Kidney (tissue), 13 donors: ENCODE measurements at regions not wholly inside any gene's neighbourhood (a gene's known extent, or its start where the extent isn't known, plus 50 kb on each side); places are given as distances from the start of the nearest gene placed in this dataset.

Source experiments
- DNase-seq, 5 donors: peaks; one replicate each; pipeline ENCODE4 v3.0.0-alpha.2; 2013 to 2020
- FAIRE-seq: peaks from 2 replicates; lab custom pipeline; 2012; peaks lifted over from hg19 to GRCh38; lab: Jason Lieb, UNC
- H3K27ac ChIP-seq, 2 donors: one replicate each; pipeline ENCODE4 v1.7.0; 2013; ENCODE audit warnings: low read depth in 2 of 2, low read length in 2 of 2, inconsistent platforms in 1 of 2
- H3K27me3 ChIP-seq: one replicate; pipeline ENCODE4 v1.7.1; 2013; ENCODE audit warnings: low read length, inconsistent platforms; ENCODE audit not compliant: control insufficient read depth, insufficient read depth
- H3K36me3 ChIP-seq, 3 donors: one replicate each; pipeline versions ENCODE4 v1.7.0 to v1.7.1; 2013; ENCODE audit warnings: low read length in 3 of 3, control low read depth in 1 of 3, inconsistent platforms in 1 of 3; ENCODE audit not compliant: insufficient read depth in 3 of 3, control insufficient read depth in 2 of 3
- H3K4me1 ChIP-seq, 3 donors: one replicate each; pipeline versions ENCODE4 v1.7.0 to v1.7.1; 2013; ENCODE audit warnings: low read length in 3 of 3, inconsistent platforms in 1 of 3, low read depth in 1 of 3; ENCODE audit not compliant: control insufficient read depth in 2 of 3, insufficient read depth in 2 of 3
- H3K4me3 ChIP-seq, 3 donors: one replicate each; pipeline versions ENCODE4 v1.7.0 to v1.8.1; 2013; ENCODE audit warnings: low read length in 3 of 3, control low read depth in 1 of 3, inconsistent platforms in 1 of 3
- H3K9ac ChIP-seq, 3 donors: one replicate each; pipeline versions ENCODE4 v1.7.0 to v1.7.1; 2013; ENCODE audit warnings: low read length in 3 of 3, control low read depth in 1 of 3, inconsistent platforms in 1 of 3
- H3K9me3 ChIP-seq, 3 donors: one replicate each; pipeline versions ENCODE4 v1.7.0 to v1.7.1; 2013; ENCODE audit warnings: low read length in 3 of 3, control low read depth in 1 of 3, inconsistent platforms in 1 of 3; ENCODE audit not compliant: control insufficient read depth in 2 of 3, insufficient read depth in 1 of 3
- CTCF ChIP-seq: IDR thresholded peaks from 3 replicates; pipeline ENCODE4 v1.5.1; 2012; ENCODE audit warnings: mild to moderate bottlenecking, moderate library complexity, borderline replicate concordance; ENCODE audit not compliant: insufficient read depth; ENCODE audit errors: extremely low read depth
- intact Hi-C: fragments of 100-400 bp; cut with DNase I; formaldehyde crosslinking; loops from one replicate; pipeline ENCODE4 v1.11.1; 2022
- donor health status: control.
- donor health status: control.
- donor health status: control.
- donor health status: control.
- donor health status: control.
- donor health status: DM: yes; HTN: yes; CAD: no.
- donor health status: Normal renal cell carcinoma (clear cell type).

- DNase-seq = peak in 1 of 5 donors; percentile 51
- Histone ChIP-seq H3K9me3 (no peaks in the 10 kb centered on the region), H3K36me3 (no peaks in the 10 kb centered on the region), H3K9ac (no peak overlapping the region), H3K27me3 (no peaks in the 10 kb centered on the region), H3K27ac (no peak overlapping the region), H3K4me3 (no peak overlapping the region), H3K4me1 (no peaks in the 10 kb centered on the region)
- intact Hi-C loops = no loop called here
- no peak for FAIRE-seq
- TF ChIP-seq CTCF = no peak
Measured at GRCh38 chr9:89738137-89738932, 133.5 kb downstream of the GADD45G start.

- H3K9ac ChIP-seq = no peak overlapping the region
- no peaks in the 10 kb centered on the region for H3K36me3 ChIP-seq
- FAIRE-seq (no peak), DNase-seq (no peak)
- no peaks in the 10 kb centered on the region for H3K27me3 ChIP-seq
- no peaks in the 10 kb centered on the region for H3K4me1 ChIP-seq
- no peaks in the 10 kb centered on the region for H3K9me3 ChIP-seq
- no peak overlapping the region for H3K4me3 ChIP-seq
- intact Hi-C loops = no loop called here
- no peak overlapping the region for H3K27ac ChIP-seq
- no peak for TF ChIP-seq CTCF
Measured at GRCh38 chr9:89739511-89739910, 134.7 kb downstream of the GADD45G start.

- intact Hi-C loops = no loop called here
- no peak for FAIRE-seq
- H3K36me3 ChIP-seq = no peaks in the 10 kb centered on the region
- H3K4me3 ChIP-seq = no peak overlapping the region
- H3K9ac ChIP-seq = no peak overlapping the region
- TF ChIP-seq CTCF = no peak
- H3K9me3 ChIP-seq = no peaks in the 10 kb centered on the region
- H3K4me1 ChIP-seq = no peaks in the 10 kb centered on the region
- DNase-seq = peak in 1 of 5 donors; percentile 54
- no peak overlapping the region for H3K27ac ChIP-seq
- no peaks in the 10 kb centered on the region for H3K27me3 ChIP-seq
Measured at GRCh38 chr9:89739916-89740315, 135.1 kb downstream of the GADD45G start.
